GM18861 (cell line): ENCODE measurements at regions not wholly inside any gene's neighbourhood (a gene's known extent, or its start where the extent isn't known, plus 50 kb on each side); places are given as distances from the start of the nearest gene placed in this dataset.
"Not testable (repeated sequence)": the region's sequence is repeated elsewhere in the genome, so short reads cannot be mapped to it uniquely, and the experiment has no call there.

Experiments used
- ATAC-seq: cut with Tn5 transposase; IDR thresholded peaks from one replicate; pipeline ENCODE4 v1.9.1; 2021; ENCODE audit not compliant: unreplicated experiment

DNA sequence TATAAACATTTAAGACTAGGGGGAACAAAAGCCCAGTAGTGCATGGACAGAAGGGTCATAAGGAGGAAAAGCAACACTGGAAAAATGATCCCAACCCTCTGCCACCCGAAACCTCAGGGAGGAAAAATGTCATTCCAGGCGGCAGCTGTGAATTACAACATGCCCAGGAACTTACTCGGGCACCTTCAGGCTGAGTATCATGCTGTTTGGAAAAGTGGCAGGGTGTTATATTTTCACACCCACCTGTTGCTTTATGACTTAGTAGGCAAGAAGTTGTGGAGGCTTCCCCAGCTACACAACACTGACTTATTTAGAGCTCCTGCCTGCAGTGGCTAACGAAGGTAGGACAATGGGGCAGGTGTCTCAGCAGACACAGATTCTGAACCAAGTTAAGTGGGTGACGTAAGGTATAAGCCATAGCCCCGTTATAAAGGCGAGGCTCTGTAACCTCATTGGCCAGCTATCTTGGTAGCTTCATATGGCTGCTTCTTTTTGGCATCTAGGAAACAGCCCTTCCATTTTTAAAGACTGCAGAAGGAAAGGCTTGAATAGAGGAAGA lies 96.1 kb upstream of the IFNG-AS1 start:
- ATAC-seq: no peak

DNA sequence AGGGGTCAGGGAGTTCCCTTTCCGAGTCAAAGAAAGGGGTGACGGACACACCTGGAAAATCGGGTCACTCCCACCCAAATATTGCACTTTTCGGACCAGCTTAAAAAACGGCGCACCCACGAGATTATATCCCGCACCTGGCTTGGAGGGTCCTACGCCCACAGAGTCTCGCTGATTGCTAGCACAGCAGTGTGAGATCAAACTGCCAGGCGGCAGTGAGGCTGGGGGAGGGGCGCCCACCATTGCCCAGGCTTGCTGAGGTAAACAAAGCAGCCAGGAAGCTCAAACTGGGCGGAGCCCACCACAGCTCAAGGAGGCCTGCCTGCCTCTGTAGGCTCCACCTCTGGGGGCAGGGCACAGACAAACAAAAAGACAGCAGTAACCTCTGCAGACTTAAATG lies 88.8 kb upstream of the IFNG-AS1 start:
- not testable (repeated sequence) for ATAC-seq

DNA sequence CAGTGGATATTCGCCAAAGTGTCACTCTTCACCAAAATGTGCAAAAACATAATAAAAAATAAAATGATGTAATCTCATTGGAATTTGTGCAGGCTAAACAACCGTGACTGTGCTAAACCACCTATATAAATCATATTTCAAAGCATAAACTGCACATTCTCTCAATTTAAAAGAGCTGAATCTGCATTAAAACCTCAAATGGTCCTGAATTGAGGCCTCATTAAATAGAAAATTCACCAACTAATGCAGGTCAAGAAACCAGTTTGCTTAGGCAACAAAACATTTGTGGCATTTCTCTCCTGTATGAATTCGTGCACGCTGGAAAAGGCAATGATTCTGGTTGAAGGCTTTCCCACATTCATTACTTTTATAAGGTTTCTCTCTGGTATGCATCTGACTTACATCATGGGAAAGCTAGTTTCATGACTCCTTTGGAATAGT lies 80.1 kb upstream of the IFNG-AS1 start:
- ATAC-seq: no peak

DNA sequence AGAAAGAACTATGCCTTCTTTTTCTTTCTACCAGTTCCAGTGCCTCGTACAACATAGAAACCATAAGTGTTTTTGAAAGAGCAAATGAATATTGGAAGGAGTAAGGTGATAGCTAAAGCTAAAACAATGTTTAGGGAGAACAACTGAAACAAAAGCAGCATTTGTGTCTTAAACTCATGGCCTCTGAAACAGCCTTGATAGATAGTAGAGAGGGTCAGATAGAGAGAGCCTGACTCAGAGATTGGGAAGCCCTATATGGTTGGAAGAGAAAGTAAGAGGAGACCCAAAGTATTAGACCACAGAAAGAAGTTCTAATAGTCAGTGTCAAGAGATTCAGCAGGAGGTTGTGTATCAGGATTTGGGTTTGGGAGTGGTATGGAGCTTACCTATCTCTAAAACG lies 79.6 kb upstream of the IFNG-AS1 start:
- no peak for ATAC-seq

DNA sequence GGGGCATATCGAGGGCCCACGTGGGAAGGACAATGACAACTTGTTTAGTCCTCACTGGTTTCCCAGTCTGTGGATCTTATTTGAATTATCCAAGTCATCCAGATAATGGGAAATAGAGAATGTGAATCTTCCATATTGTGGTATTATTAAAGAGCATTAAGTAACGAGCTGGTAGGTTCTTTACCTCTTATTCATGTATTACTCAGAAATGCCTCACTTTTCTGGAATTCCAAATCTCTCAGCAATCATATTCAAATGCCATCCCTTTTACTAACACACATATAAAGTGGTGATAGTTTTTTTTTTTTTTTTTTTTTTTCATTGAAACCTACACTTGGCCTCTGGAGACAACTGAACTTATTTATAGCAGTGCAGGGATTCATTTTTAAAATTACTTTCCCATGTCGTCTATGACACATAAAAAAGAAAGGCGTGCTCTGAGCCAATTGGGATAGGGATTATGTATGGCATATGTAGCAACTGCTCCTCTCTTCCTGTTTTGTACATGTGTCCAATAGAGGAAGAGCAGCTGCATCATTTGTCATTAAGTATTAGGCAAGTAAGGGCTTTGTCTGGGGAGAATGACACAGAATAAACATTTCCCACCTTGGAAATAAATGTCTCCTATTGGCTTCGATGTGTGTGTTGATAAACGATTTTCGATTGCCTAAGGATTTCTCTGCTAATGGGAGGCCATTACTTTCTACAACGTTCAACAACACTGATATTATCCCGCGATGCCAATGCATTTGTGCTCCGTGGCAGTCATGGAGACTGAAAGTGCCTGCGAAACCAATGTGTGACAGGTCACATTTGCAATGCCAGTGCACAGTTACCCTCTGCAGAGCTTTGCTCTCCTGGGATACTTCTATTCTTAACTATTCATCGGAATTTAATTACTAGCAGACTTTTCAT lies 78.6 kb upstream of the IFNG-AS1 start:
- ATAC-seq: no peak

DNA sequence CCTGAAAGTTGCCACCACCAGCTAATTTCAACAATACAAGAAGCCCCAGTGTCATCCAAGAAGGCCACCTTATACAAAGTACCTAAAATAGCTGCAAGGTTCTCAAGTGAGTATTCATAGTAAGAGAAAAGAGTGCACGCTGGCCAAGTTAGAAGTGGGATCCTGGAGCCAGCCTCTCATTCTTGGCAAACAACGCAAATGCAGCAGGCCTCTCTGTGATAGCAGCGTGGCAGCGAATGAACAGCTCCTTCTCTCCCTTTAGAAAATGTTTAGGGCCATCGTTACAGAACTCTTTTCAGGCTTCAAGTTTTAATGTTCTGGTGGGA lies 78.0 kb upstream of the IFNG-AS1 start:
- ATAC-seq: no peak

DNA sequence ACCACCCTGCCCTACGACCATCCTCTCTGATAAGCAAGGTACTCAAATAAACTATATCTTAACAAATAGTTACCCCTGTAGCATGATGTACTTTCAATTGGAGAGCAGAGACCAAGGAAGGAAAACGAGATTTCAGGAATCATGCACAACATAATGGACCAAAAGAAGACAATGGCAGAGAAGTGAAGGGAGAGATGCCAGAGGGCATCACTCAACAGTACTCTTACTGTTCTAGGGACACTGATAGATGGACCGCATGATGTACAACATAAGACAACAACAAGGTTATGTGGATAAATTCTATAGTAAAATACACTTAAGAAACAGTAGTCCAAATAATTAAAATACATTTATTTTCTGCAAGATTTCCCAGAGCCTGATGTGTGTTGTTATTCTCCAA lies 77.5 kb upstream of the IFNG-AS1 start:
- ATAC-seq: no peak

DNA sequence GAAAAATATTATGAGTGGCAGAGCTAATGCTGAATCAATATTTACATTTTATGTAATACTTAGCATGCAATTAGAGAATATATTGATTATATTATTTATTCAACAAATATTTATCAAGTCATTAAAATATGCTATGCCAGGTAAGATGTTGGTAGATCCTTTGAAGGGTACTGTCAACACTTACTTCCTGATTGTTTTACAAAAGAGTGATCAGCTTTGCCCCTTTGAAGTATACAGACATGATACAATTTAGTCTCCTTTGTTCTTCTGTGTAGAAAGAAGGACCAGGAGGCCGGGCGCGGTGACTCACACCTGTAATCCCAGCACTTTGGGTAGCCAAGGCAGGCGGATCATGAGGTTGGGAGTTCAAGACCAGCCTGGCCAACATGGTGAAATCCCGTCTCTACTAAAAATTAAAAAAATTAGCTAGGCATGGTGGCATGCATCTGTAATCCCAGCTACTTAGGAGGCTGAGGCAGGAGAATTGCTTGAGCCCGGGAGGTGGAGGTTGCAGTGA lies 73.9 kb upstream of the IFNG-AS1 start:
- ATAC-seq: no peak

DNA sequence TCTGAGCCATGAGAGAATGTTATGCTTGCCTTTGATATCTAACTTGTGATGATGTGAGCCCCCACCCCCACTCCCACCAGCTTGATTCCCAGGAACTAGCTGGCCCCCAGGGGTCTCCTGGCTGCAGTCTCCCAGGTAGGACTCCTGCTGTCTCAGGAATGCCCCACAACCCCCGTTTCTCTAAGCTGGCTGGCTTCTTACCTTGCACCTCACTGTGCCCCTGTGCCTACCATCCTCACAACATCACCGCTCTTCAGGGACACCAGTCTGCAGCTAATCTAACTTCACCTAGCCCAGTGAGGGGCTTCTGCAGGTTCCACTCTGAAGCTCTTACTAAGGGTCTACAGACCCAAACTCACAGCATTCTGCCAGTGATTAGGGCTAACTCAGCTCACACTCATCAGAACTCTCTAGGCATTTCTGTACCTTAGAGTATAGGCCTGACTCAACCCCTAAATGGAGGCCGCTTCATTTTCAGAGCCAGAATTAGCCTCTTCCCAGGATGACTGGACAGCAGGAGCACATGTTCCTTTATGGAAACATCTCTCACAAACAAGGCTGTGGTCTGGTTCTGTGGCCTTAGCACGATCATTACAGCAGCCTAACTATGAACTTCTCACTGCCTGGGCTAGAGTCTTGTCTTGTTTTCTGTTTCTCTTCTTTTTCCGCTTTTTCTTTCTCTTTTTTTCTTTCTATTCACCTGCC lies 72.8 kb upstream of the IFNG-AS1 start:
- ATAC-seq: no peak

DNA sequence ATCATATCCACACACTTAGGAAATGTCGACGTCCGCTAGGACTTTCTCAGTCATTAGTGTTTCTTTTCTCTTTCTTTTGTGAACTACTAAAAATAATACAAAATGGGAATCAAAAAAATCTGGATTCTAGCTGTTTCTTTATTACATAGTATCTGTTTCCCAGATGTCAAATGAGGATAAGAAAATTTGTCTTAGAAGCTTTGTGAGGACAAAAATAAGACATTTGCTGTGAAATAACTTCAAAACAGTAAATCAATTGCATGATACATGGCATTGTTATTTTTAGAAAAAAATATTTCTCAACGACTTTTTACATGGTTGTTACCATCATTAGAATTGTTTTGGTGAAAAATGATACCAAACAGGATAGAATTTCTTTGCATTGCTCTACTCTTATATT lies 71.4 kb upstream of the IFNG-AS1 start:
- no peak for ATAC-seq

DNA sequence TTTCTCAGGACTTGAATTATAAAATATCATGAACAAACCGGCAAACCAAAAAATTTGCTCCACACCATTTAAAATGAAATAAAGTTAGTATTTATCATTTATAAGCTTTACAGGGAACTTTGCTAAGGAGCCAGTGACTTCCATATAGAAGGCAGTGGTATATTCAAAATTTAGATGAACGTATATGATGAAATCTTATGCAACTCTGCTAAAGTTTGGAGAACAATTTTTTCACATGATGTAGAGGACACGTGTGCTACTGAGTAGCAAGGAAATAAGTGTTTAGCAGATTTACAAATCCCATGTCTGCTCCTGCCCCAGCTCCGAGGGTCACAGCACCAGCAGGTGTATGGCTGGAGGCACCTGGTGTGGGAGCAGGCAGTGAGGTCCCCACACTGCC lies 70.8 kb upstream of the IFNG-AS1 start:
- ATAC-seq: no peak

DNA sequence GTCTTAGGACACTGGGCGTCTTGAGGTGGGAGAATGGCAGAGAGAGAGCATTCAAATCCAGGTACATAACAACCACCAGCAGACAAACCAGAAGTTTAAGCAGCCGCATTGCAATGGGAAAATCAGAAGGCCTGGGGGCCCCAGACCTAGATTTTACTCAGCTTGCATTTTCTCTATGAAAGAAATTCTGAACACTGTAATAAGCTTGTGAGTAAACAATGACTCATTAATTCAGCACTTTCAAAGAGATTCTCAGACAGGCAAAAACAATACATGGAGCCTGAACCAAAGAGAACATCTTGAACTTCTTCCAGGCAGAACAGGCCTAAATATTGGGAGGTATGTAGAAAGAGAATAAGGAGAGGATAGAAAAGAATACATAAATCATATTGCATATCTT lies 69.8 kb upstream of the IFNG-AS1 start:
- ATAC-seq: no peak

DNA sequence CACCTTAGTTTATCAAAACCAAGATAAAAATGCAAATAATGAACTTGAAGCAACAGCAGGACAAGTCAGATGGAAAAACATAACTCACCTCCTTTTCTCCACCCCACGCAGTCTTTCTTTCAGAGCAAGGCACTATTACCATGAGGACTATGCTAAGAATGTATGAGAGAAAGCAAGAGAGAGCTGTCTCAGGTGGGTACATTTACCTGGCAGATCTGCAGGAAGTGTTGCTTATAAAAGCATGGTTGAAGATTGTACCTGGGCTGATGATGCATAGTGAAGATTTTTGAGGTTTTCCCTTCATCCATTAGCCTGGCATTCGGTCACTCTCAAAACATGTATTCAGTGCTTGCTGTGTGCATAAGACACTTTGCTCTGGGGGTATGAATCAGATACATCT lies 68.8 kb upstream of the IFNG-AS1 start:
- ATAC-seq: no peak

DNA sequence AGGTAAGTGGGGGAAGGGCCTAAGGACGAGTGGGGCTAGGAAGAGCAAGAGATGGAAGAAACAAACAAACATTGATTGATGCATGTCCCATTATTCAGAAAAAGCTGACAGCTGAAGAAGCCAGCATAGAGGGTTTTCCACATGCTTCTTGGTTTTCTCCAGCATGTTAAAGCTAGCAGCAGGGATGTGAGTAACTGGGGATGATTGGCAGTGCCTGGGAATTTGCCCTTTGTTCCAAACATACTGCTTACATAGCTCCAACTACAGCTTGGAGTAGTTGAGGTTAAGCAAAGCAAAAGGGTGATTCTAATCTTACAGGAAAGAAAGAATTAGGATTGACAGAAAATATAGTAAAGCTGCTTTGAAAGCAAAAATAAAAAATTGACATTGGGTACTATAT lies 68.0 kb upstream of the IFNG-AS1 start:
- no peak for ATAC-seq

DNA sequence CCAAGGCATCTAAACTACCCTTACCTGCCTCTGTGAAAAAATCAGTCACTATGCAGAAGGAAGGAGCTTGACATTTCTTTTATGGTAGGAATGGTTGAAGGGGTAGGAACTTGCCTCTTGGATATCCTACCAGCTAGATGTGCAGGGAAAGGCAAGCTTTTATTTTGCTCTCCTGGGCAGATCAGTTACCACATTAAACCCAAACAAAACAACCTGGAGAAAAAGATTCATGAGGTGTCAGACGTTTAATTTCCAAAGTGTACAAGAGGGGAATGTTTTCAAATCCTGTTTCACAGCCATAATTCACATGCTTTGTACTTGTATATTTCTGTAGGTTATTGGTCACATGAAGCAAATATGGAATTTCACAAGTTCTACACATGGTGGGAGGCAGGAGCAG lies 67.0 kb upstream of the IFNG-AS1 start:
- ATAC-seq: no peak

DNA sequence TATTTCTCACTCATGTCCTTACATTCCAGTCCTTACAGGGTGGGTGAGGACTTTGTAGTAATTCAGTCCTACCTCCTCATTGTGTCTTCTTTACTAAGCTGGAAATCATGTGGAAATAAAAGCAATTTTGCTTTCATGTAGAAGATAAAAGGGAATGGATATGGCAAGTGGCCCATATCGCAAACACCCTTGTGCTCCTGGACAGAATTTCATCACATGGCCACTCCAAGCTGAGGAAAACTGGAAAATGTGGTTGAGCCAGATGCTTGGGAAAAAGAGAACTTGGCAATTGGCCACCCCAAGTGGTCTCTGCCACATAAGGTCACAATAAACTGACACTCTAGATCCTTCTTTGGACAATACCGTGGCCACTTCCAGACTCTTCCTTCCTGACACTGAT lies 64.2 kb upstream of the IFNG-AS1 start:
- no peak for ATAC-seq

DNA sequence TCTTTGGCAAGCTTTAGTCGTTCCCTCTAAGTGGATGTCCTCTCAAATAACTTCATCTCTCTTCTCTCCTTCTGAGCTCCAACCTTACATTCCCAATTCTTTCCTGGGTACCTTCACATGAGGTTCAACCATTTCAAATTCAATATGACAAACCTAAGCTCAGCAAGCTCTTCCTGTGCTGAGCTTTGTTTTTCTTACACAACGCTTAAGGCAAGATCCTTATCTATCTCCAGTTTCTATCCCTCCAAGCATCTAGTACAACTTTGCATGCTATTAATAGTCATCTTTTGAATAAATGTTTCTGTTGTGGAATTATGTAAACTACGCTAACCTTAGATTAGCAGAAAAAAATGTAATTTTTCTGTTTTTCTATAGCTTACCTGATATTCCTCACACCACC lies 63.7 kb upstream of the IFNG-AS1 start:
- ATAC-seq: no peak

DNA sequence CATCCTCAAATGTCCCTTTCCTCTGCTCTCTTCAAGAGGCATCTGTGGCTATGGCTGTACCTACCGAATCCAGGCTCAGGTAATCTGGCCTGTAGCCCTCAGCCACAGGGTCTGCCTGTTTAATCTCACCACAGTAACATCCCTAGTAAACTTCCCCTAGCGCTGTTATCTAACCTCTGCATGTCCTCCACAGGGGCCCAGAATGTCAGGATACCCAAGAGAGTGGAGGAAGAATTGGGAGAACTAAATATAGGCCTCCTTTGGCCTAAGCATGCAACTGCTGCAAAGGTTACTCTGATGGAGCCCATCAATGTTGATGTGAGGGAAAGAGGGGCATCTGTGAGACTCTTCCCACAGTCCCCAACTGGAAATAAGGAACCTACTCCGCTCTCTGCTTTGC lies 63.2 kb upstream of the IFNG-AS1 start:
- no peak for ATAC-seq

DNA sequence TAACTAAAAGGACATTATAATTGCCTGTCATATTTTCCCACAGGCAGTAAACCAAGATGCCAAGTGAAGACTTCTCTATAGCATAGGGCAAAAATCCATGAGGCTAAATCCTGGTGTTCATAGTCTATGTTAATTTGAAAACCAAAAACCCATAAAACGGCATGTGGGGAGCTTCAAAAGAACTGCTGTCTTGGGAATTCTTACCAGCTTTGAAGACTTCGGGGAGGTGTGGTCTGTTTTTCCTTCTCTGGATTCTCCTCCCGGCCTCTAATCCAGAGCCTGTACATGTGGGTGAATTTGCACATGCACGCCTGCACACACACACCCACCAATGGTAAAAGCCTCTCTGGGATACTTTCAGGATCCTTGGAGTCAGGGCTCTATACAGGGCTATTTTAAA lies 61.9 kb upstream of the IFNG-AS1 start:
- ATAC-seq: no peak

DNA sequence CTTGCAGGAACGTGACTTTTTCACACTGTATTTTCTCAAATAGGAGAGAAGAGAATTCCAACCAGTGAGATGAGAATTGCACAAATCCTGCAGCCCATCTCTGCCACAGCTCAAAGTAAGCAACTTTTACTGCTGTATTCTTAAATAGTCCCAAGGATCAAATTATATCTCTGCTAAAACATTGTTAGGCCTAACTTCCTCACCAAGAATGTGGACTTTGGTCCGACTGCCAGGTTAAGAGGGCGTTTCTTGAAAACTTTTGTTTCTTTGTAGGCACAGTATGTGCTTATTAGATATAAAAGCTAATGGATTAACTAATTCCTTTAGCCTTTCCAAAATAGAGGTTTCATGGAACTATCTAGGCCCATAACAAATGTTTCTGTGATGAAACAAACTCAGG lies 61.4 kb upstream of the IFNG-AS1 start:
- ATAC-seq: no peak

DNA sequence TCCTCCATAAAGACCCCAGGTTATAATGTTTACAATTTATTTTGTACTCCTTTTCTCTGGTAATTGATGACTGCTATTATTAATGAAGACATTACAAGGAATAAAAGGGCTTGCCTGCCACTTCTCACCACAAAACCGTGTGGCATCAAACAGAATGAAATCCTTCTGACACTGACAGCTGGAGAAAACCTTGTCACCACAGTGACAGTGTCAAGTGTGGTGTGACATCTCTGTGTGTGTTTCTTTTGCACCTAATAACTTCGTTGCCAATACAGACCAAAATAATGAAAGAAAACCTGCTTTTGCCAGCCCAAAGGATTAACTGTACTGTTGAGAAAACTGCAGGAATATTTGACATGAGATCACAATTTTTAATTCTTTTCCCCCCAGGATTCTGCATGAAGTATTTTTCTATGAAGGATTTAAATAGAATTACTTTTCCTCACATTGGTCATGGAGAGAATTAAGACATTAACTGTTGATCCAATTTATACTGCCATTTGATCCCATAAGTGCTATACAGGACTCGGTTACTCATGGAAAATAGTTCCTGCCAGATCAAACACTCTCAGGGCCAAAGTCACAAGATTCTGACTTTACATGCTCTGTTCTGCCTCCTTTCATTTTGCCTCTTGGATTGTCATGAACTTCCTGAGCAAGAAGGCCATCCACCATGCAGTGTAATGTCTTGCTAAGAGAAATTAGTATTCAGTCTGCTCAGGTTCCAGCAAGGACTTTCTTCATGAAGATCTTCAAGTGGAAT lies 60.4 kb upstream of the IFNG-AS1 start:
- ATAC-seq: no peak
